HAP-1 (cell line): ENCODE measurements at regions not wholly inside any gene's neighbourhood (a gene's known extent, or its start where the extent isn't known, plus 50 kb on each side); places are given as distances from the start of the nearest gene placed in this dataset.

Source experiments
- DNase-seq, 2 experiments: peaks; one replicate each; pipeline ENCODE4 v3.0.0-alpha.2; 2016 to 2020; ENCODE audit warnings: low spot score in 2 of 2
- H3K27me3 ChIP-seq: fragments of 250-450 bp; sonication (Bioruptor Pico); 2 replicates; pipeline ENCODE4 v1.5.1; 2020; ENCODE audit warnings: low read depth, mild to moderate bottlenecking, moderate library complexity
- H3K36me3 ChIP-seq: fragments of 250-450 bp; sonication (Bioruptor Pico); replicated peaks from 2 replicates; pipeline ENCODE4 v1.5.1; 2020; ENCODE audit warnings: mild to moderate bottlenecking
- H3K4me1 ChIP-seq: fragments of 250-450 bp; sonication (Bioruptor Pico); 2 replicates; pipeline ENCODE4 v1.5.1; 2020; ENCODE audit warnings: mild to moderate bottlenecking
- H3K4me3 ChIP-seq: fragments of 250-450 bp; sonication (Bioruptor Pico); 2 replicates; pipeline ENCODE4 v1.5.1; 2020; ENCODE audit warnings: mild to moderate bottlenecking, moderate library complexity
- H3K9me3 ChIP-seq: fragments of 250-450 bp; sonication (Bioruptor Pico); 2 replicates; pipeline ENCODE4 v1.5.1; 2020; ENCODE audit warnings: mild to moderate bottlenecking, moderate library complexity
- in situ Hi-C: fragments of 300-500 bp; cut with MboI; formaldehyde crosslinking; loops from 3 replicates; pipeline ENCODE4 v1.14.3; 2020; ENCODE audit warnings: low sequenced_read_pairs, inconsistent platforms, mixed read lengths

GRCh38 chr22:34326901-34327300, 406.6 kb upstream of the LARGE1 start:
- Histone ChIP-seq H3K4me1 (no peaks in the 10 kb centered on the region), H3K36me3 (no peaks in the 10 kb centered on the region), H3K9me3 (no peaks in the 10 kb centered on the region), H3K27me3 (no peaks in the 10 kb centered on the region), H3K4me3 (no peak overlapping the region)
- in situ Hi-C loops, result no loop called here
- no peak for DNase-seq

- no peaks in the 10 kb centered on the region for H3K4me1 ChIP-seq
- in situ Hi-C loops, result no loop called here
- no peak overlapping the region for H3K4me3 ChIP-seq
- no peaks in the 10 kb centered on the region for H3K36me3 ChIP-seq
- H3K27me3 ChIP-seq, result no peaks in the 10 kb centered on the region
- H3K9me3 ChIP-seq, result no peaks in the 10 kb centered on the region
- DNase-seq, result no peak
Measured at GRCh38 chr22:34330432-34330831, 410.2 kb upstream of the LARGE1 start.

DNA sequence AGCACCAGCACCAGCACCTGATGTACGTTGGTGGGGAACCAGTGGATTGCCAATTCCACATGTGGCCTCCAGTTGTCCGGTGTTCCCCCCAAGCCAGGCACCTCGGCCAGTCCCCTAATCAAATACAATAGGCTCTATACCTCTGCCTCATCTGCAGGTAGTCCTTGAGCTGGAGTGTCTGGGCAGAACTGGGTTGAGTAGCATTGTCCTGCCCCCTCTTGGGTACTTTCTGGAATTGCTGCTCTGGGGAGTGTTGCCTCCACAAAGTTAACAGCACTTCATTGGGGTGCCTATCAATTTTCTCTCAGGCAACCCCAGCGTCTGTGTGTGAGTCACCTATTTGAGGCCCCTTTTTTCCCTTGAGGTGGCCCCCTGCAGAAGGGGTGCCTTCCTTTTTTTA, 413.0 kb upstream of the LARGE1 start:
- in situ Hi-C loops, result no loop called here
- H3K4me1 ChIP-seq, result no peaks in the 10 kb centered on the region
- DNase-seq, result no peak
- no peaks in the 10 kb centered on the region for H3K36me3 ChIP-seq
- H3K9me3 ChIP-seq, result no peaks in the 10 kb centered on the region
- no peaks in the 10 kb centered on the region for H3K27me3 ChIP-seq
- no peak overlapping the region for H3K4me3 ChIP-seq

- Histone ChIP-seq H3K9me3 (no peaks in the 10 kb centered on the region), H3K27me3 (no peaks in the 10 kb centered on the region), H3K36me3 (no peaks in the 10 kb centered on the region), H3K4me3 (no peak overlapping the region), H3K4me1 (no peaks in the 10 kb centered on the region)
- in situ Hi-C loops, result no loop called here
- no peak for DNase-seq
Measured at GRCh38 chr22:34334893-34335292, 414.6 kb upstream of the LARGE1 start.

- Histone ChIP-seq H3K9me3 (no peaks in the 10 kb centered on the region), H3K27me3 (no peaks in the 10 kb centered on the region), H3K4me1 (no peaks in the 10 kb centered on the region), H3K36me3 (no peaks in the 10 kb centered on the region), H3K4me3 (no peak overlapping the region)
- DNase-seq, result no peak
- in situ Hi-C loops, result no loop called here
Measured at GRCh38 chr22:34344702-34345101, 424.4 kb upstream of the LARGE1 start.

DNA sequence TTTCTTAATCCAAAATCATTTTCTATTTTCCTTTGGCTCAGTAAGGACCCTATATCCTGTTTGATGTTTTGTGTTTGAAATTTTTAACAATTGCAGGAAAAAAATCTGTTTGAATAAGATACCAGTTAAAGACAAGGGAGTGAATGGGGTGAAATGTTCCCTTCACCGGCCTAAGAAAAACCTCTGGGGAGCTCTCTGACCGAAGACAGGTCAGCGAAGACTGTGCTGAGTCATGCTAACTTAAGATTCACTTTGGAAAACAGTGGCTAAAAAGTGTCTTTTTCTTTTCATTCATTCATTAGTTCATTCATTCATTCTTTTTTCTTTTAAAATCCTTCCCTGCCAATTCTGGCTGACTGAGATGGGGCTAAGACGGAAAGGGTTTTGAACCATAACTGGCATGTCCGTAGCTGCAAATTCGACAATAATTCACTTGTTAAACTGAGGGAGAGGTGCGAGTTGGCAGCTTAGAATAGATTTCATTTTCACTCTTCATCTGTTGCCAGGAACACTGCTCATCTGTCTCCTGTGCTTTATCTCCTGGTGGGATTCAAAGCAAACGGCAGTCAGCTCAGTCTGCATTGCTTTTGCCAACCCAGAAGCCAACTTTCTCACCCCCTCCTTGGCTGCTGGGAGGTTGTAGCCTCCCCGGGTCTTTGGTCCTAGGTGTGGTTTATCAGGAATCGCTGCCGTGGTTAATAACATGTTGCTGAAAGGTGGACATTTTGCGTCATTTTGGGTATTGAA, 434.0 kb upstream of the LARGE1 start:
- DNase-seq, result no peak
- no peaks in the 10 kb centered on the region for H3K27me3 ChIP-seq
- H3K9me3 ChIP-seq, result no peaks in the 10 kb centered on the region
- in situ Hi-C loops, result no loop called here
- H3K4me3 ChIP-seq, result no peak overlapping the region
- no peaks in the 10 kb centered on the region for H3K4me1 ChIP-seq
- H3K36me3 ChIP-seq, result no peaks in the 10 kb centered on the region

DNA sequence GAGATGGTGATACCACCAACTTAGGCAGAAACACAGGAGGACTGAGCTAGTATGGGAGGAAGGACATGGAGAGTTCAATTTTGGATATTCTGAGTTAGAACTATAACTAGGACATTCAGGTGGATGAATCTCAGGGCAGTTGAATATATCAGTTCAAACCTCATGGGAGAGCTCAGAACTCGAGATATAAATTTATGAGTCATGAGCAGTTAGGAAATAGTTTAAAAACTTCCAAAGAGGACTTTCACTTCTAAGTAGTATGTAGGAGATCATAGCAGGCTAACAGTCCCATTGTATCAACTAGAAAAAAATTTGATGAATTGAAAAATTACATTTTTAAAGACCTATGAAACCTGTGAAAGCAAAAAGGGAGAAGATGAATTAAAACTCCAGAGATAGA, 436.2 kb upstream of the LARGE1 start:
- H3K4me3 ChIP-seq, result no peak overlapping the region
- H3K4me1 ChIP-seq, result no peaks in the 10 kb centered on the region
- in situ Hi-C loops, result no loop called here
- no peaks in the 10 kb centered on the region for H3K27me3 ChIP-seq
- DNase-seq, result no peak
- H3K36me3 ChIP-seq, result no peaks in the 10 kb centered on the region
- no peaks in the 10 kb centered on the region for H3K9me3 ChIP-seq

- DNase-seq, result no peak
- H3K36me3 ChIP-seq, result no peaks in the 10 kb centered on the region
- no peaks in the 10 kb centered on the region for H3K27me3 ChIP-seq
- in situ Hi-C loops, result no loop called here
- H3K9me3 ChIP-seq, result no peaks in the 10 kb centered on the region
- H3K4me3 ChIP-seq, result no peak overlapping the region
- H3K4me1 ChIP-seq, result no peaks in the 10 kb centered on the region
Measured at GRCh38 chr22:34370711-34371110, 450.4 kb upstream of the LARGE1 start.

DNA sequence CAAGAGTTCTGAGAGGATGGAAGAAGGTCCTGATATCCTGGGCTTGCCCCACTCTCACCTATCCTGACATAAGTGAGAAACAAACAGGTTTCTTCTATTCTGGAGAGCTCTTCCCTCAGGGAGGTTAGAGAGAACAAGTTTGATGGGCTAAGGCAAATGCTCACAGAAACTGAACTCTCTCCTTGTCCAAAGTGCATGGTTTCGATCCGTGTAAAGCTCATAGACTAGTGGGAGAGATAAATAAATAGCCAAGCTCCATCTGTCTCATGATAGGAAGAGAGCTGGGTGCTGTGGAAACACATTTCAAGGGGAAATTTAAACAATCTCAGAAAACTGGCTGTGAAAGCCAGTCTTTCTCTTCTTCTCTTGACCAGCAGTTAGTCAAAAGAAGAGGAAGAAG, 459.5 kb upstream of the LARGE1 start:
- no peaks in the 10 kb centered on the region for H3K9me3 ChIP-seq
- H3K4me1 ChIP-seq, result no peaks in the 10 kb centered on the region
- in situ Hi-C loops, result no loop called here
- no peak for DNase-seq
- no peak overlapping the region for H3K4me3 ChIP-seq
- no peaks in the 10 kb centered on the region for H3K27me3 ChIP-seq
- H3K36me3 ChIP-seq, result no peaks in the 10 kb centered on the region

- in situ Hi-C loops, result no loop called here
- no peak for DNase-seq
- no peaks in the 10 kb centered on the region for H3K9me3 ChIP-seq
- no peaks in the 10 kb centered on the region for H3K4me1 ChIP-seq
- no peak overlapping the region for H3K4me3 ChIP-seq
- no peaks in the 10 kb centered on the region for H3K27me3 ChIP-seq
- H3K36me3 ChIP-seq, result no peaks in the 10 kb centered on the region
Measured at GRCh38 chr22:34380532-34380931, 460.3 kb upstream of the LARGE1 start.

GRCh38 chr22:34390400-34390799, 470.1 kb upstream of the LARGE1 start:
- Histone ChIP-seq H3K9me3 (no peaks in the 10 kb centered on the region), H3K4me3 (no peak overlapping the region), H3K27me3 (no peaks in the 10 kb centered on the region), H3K36me3 (no peaks in the 10 kb centered on the region), H3K4me1 (no peaks in the 10 kb centered on the region)
- no peak for DNase-seq
- in situ Hi-C loops, result no loop called here

GRCh38 chr22:34395370-34395769, 475.1 kb upstream of the LARGE1 start:
- H3K4me3 ChIP-seq, result no peak overlapping the region
- in situ Hi-C loops, result no loop called here
- no peaks in the 10 kb centered on the region for H3K36me3 ChIP-seq
- no peaks in the 10 kb centered on the region for H3K4me1 ChIP-seq
- no peaks in the 10 kb centered on the region for H3K27me3 ChIP-seq
- no peak for DNase-seq
- no peaks in the 10 kb centered on the region for H3K9me3 ChIP-seq

DNA sequence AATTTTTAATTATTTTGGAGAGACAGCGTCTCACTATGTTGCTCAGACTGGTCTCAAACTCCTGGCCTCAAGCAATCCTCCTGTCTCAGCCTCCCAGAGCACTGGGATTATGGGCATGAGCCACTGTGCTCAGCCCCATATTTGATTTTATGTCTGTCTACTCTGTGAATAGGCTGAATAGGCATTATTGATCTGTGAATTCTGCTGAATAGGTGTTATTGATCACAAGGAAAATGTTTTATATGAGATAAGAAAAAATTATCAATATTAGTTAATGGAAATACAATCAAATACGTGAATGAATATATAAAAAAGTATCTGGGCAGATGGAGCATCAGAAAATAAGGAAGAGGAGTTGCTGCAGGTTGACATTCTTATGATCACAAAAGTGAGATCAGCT, 483.4 kb upstream of the LARGE1 start:
- Histone ChIP-seq H3K4me1 (no peaks in the 10 kb centered on the region), H3K27me3 (no peaks in the 10 kb centered on the region), H3K9me3 (no peaks in the 10 kb centered on the region), H3K4me3 (no peak overlapping the region), H3K36me3 (no peaks in the 10 kb centered on the region)
- in situ Hi-C loops, result loop anchor here (25.0 kb wide), 2 partner anchors 609 to 734 kb away; no protein-coding TSS in a partner anchor
- no peak for DNase-seq

GRCh38 chr22:34410111-34410510, 489.8 kb upstream of the LARGE1 start:
- no peaks in the 10 kb centered on the region for H3K4me1 ChIP-seq
- H3K4me3 ChIP-seq, result no peak overlapping the region
- H3K9me3 ChIP-seq, result no peaks in the 10 kb centered on the region
- no peaks in the 10 kb centered on the region for H3K27me3 ChIP-seq
- H3K36me3 ChIP-seq, result no peaks in the 10 kb centered on the region
- in situ Hi-C loops, result loop anchor here (25.0 kb wide), 2 partner anchors 602 to 727 kb away; no protein-coding TSS in a partner anchor
- no peak for DNase-seq
